H9 (cell line): ENCODE measurements at regions not wholly inside any gene's neighbourhood (a gene's known extent, or its start where the extent isn't known, plus 50 kb on each side); places are given as distances from the start of the nearest gene placed in this dataset.

Source experiments
- DNase-seq: peaks from one replicate; pipeline ENCODE4 v3.0.0-alpha.2; 2017
- H2AFZ ChIP-seq: one replicate; pipeline ENCODE4 v1.6.1; 2013; ENCODE audit warnings: mild to moderate bottlenecking, low read length, control low read depth, moderate library complexity
- H2AK5ac ChIP-seq: 2 replicates; pipeline ENCODE4 v1.6.1; 2013; ENCODE audit warnings: low read length, control low read depth, mixed read lengths; ENCODE audit not compliant: insufficient read length
- H2BK120ac ChIP-seq: one replicate; pipeline ENCODE4 v1.6.1; 2013; ENCODE audit warnings: low read depth, mild to moderate bottlenecking, low read length, control low read depth, inconsistent platforms; ENCODE audit not compliant: poor library complexity, severe bottlenecking
- H2BK12ac ChIP-seq: 2 replicates; pipeline ENCODE4 v1.6.1; 2013; ENCODE audit warnings: low read length, control low read depth, mixed read lengths, low read depth; ENCODE audit not compliant: insufficient read length
- H2BK15ac ChIP-seq: 2 replicates; pipeline ENCODE4 v1.6.1; 2013; ENCODE audit warnings: low read depth, low read length, control low read depth
- H2BK20ac ChIP-seq: one replicate; pipeline ENCODE4 v1.6.1; 2013; ENCODE audit warnings: low read depth, mild to moderate bottlenecking, low read length, control low read depth, inconsistent platforms; ENCODE audit not compliant: poor library complexity, severe bottlenecking
- H2BK5ac ChIP-seq: 2 replicates; pipeline ENCODE4 v1.6.1; 2013; ENCODE audit warnings: low read length, control low read depth, mixed read lengths; ENCODE audit not compliant: insufficient read length
- H3K14ac ChIP-seq: 2 replicates; pipeline ENCODE4 v1.6.1; 2013; ENCODE audit warnings: low read length, control low read depth; ENCODE audit not compliant: insufficient read depth
- H3K18ac ChIP-seq: 2 replicates; pipeline ENCODE4 v1.6.1; 2013; ENCODE audit warnings: low read depth, mild to moderate bottlenecking, mixed read lengths, low read length, control low read depth; ENCODE audit not compliant: insufficient read length
- H3K23ac ChIP-seq: 2 replicates; pipeline ENCODE4 v1.6.1; 2013; ENCODE audit warnings: low read length, control low read depth, mixed read lengths, low read depth; ENCODE audit not compliant: insufficient read length
- H3K23me2 ChIP-seq: 2 replicates; pipeline ENCODE4 v1.6.1; 2013; ENCODE audit warnings: low read depth, mild to moderate bottlenecking, mixed read lengths, low read length, control low read depth; ENCODE audit not compliant: insufficient read length, poor library complexity, severe bottlenecking
- H3K27ac ChIP-seq: 2 replicates; pipeline ENCODE4 v1.5.1; 2013; ENCODE audit warnings: low read length, control low read depth, mixed read lengths, low read depth; ENCODE audit not compliant: insufficient read length
- H3K27me3 ChIP-seq: 2 replicates; pipeline ENCODE4 v1.6.1; 2013; ENCODE audit warnings: low read length, control low read depth, inconsistent platforms; ENCODE audit not compliant: insufficient read depth
- H3K4ac ChIP-seq: 2 replicates; pipeline ENCODE4 v1.6.1; 2013; ENCODE audit warnings: low read depth, mild to moderate bottlenecking, control low read depth, inconsistent platforms, low read length, moderate library complexity
- H3K4me1 ChIP-seq: 2 replicates; pipeline ENCODE4 v1.6.1; 2013; ENCODE audit warnings: low read length, control low read depth, inconsistent platforms; ENCODE audit not compliant: insufficient read depth
- H3K4me2 ChIP-seq: 2 replicates; pipeline ENCODE4 v1.6.1; 2013; ENCODE audit warnings: low read length, control low read depth, mixed read lengths; ENCODE audit not compliant: insufficient read length, insufficient read depth
- H3K56ac ChIP-seq: 2 replicates; pipeline ENCODE4 v1.6.1; 2013; ENCODE audit warnings: low read depth, mild to moderate bottlenecking, mixed read lengths, low read length, control low read depth; ENCODE audit not compliant: insufficient read length
- H3K79me1 ChIP-seq: 2 replicates; pipeline ENCODE4 v1.6.1; 2013; ENCODE audit warnings: low read depth, mild to moderate bottlenecking, moderate library complexity, low read length, control low read depth, inconsistent platforms; ENCODE audit not compliant: insufficient read depth, poor library complexity, severe bottlenecking
- H3K79me2 ChIP-seq: 2 replicates; pipeline ENCODE4 v1.6.1; 2013; ENCODE audit warnings: low read length, control low read depth, inconsistent platforms; ENCODE audit not compliant: insufficient read depth
- H3K9ac ChIP-seq: 2 replicates; pipeline ENCODE4 v1.6.1; 2013; ENCODE audit warnings: low read length, control low read depth, mixed read lengths; ENCODE audit not compliant: insufficient read length; ENCODE audit errors: extremely low read depth
- H3K9me3 ChIP-seq: one replicate; pipeline ENCODE4 v1.6.1; 2013; ENCODE audit warnings: low read depth, low read length, inconsistent platforms; ENCODE audit not compliant: control insufficient read depth
- H3T11ph ChIP-seq: one replicate; pipeline ENCODE4 v1.6.1; 2013; ENCODE audit warnings: mild to moderate bottlenecking, low read length, control low read depth, inconsistent platforms
- H4K20me1 ChIP-seq: one replicate; pipeline ENCODE4 v1.6.1; 2013; ENCODE audit not compliant: control insufficient read depth, insufficient read length, insufficient read depth
- H4K5ac ChIP-seq: 2 replicates; pipeline ENCODE4 v1.6.1; 2013; ENCODE audit warnings: low read depth, mild to moderate bottlenecking, mixed read lengths, low read length, control low read depth; ENCODE audit not compliant: insufficient read length
- H4K8ac ChIP-seq: replicated peaks from 2 replicates; pipeline ENCODE4 v1.6.1; 2013; ENCODE audit warnings: low read length, control low read depth, mixed read lengths, low read depth; ENCODE audit not compliant: insufficient read length
- H4K91ac ChIP-seq: 2 replicates; pipeline ENCODE4 v1.6.1; 2013; ENCODE audit warnings: low read depth, mild to moderate bottlenecking, moderate library complexity, mixed read lengths, low read length, control low read depth; ENCODE audit not compliant: insufficient read length
- H3K27ac Mint-ChIP-seq, 3 experiments: 2 replicates in 2 of 3; 3 replicates in 1 of 3; pipeline ENCODE4 v1.8.0; 2020 to 2021; ENCODE audit warnings: mixed read lengths in 3 of 3, mild to moderate bottlenecking in 1 of 3, moderate library complexity in 1 of 3
- H3K27me3 Mint-ChIP-seq: 2 replicates; pipeline ENCODE4 v1.8.0; 2021; ENCODE audit warnings: low read depth, mild to moderate bottlenecking, moderate library complexity, mixed read lengths
- H3K36me3 Mint-ChIP-seq, 3 experiments: 2 replicates in 2 of 3; 3 replicates in 1 of 3; pipeline ENCODE4 v1.8.0; 2020 to 2021; ENCODE audit warnings: low read depth in 3 of 3, mixed read lengths in 3 of 3; ENCODE audit not compliant: insufficient read depth in 1 of 3
- H3K4me1 Mint-ChIP-seq, 2 experiments: 2 replicates each; pipeline ENCODE4 v1.8.0; 2020; ENCODE audit warnings: mixed read lengths in 2 of 2
- H3K4me3 Mint-ChIP-seq, 2 experiments: 2 replicates in 1 of 2; 3 replicates in 1 of 2; pipeline ENCODE4 v1.8.0; 2020 to 2021; ENCODE audit warnings: mild to moderate bottlenecking in 2 of 2, mixed read lengths in 2 of 2, moderate library complexity in 1 of 2
- H3K9me3 Mint-ChIP-seq, 2 experiments: 2 replicates in 1 of 2; 3 replicates in 1 of 2; pipeline ENCODE4 v1.8.0; 2020; ENCODE audit warnings: mild to moderate bottlenecking in 2 of 2, mixed read lengths in 2 of 2, moderate library complexity in 1 of 2
- WGBS: extraction: QIAGEN DNeasy Blood & Tissue Kit; methylation state at CpG from one replicate; pipeline ENCODE4 v1.1.7; 2013; ENCODE audit warnings: missing lambda C conversion rate, low lambda C conversion rate, mixed read lengths; ENCODE audit not compliant: insufficient read length; ENCODE audit errors: extremely low coverage; 5-methylcytosine and 5-hydroxymethylcytosine counted together
- TF ChIP-seq, protein P1 (sequence below): fragments of 200-600 bp; sonication (generic); conservative IDR thresholded peaks from 3 replicates; pipeline ENCODE4 v1.8.0; 2021; ENCODE audit warnings: antibody characterized with exemption, mild to moderate bottlenecking

DNA sequence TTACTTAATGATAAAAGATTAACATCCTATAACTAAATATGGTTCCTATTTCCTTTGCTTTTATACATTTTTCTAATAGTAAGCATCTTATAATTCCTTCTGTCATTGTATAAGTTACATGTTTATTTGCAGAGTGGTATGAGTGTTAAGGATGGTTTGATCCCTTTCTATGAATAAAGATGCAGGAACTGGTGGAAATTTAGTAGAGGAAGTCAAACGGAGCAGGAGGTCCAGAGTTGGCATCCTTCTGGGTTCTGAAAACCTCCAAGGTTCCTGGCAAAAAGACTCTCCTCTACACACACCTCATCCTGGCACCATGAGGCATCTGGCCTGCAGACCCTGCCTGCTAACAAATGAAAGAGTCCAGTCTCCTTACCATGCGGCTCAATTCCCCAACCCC, 296.8 kb downstream of the SOX9 start:
- Histone ChIP-seq H3K79me2 (no peaks in the 10 kb centered on the region), H3K79me1 (no peaks in the 10 kb centered on the region), H2BK20ac (no peak overlapping the region), H2AFZ (no peak overlapping the region), H3K23me2 (no peaks in the 10 kb centered on the region), H3K56ac (no peak overlapping the region), H2BK12ac (no peak overlapping the region), H3K23ac (no peak overlapping the region), H2BK120ac (no peak overlapping the region), H4K91ac (no peak overlapping the region), H2BK15ac (no peak overlapping the region), H3K9me3 (peaks cover 9% of the 10 kb centered on the region), H3K14ac (no peak overlapping the region), H4K8ac (no peak overlapping the region), H3T11ph (no peak overlapping the region), H3K27ac (no peak overlapping the region), H3K18ac (no peak overlapping the region), H4K5ac (no peak overlapping the region), H3K27me3 (no peaks in the 10 kb centered on the region), H3K4me2 (no peak overlapping the region), H3K4ac (no peak overlapping the region), H4K20me1 (no peaks in the 10 kb centered on the region), H2BK5ac (no peak overlapping the region), H3K9ac (no peak overlapping the region), H3K4me1 (peaks cover 1% of the 10 kb centered on the region; the same call in 1 of the 2 replicates), H2AK5ac (no peak overlapping the region)
- TF ChIP-seq, protein P1, sequence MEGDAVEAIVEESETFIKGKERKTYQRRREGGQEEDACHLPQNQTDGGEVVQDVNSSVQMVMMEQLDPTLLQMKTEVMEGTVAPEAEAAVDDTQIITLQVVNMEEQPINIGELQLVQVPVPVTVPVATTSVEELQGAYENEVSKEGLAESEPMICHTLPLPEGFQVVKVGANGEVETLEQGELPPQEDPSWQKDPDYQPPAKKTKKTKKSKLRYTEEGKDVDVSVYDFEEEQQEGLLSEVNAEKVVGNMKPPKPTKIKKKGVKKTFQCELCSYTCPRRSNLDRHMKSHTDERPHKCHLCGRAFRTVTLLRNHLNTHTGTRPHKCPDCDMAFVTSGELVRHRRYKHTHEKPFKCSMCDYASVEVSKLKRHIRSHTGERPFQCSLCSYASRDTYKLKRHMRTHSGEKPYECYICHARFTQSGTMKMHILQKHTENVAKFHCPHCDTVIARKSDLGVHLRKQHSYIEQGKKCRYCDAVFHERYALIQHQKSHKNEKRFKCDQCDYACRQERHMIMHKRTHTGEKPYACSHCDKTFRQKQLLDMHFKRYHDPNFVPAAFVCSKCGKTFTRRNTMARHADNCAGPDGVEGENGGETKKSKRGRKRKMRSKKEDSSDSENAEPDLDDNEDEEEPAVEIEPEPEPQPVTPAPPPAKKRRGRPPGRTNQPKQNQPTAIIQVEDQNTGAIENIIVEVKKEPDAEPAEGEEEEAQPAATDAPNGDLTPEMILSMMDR = no peak
- no peak for DNase-seq
- Mint-ChIP-seq H3K27me3 (peaks cover 4% of the 10 kb centered on the region), H3K4me3 (no peak overlapping the region), H3K27ac (no peak overlapping the region), H3K36me3 (peaks cover 6 to 22% (median 10%) of the 10 kb centered on the region in 3 experiments), H3K4me1 (peaks cover 14 to 23% of the 10 kb centered on the region in 2 experiments), H3K9me3 (peaks cover 17 to 22% of the 10 kb centered on the region in 2 experiments)
- WGBS = no CpG with 5 or more reads among the region's 2 CpGs
